IMR-90 (cell line): ENCODE measurements at regions not wholly inside any gene's neighbourhood (a gene's known extent, or its start where the extent isn't known, plus 50 kb on each side); places are given as distances from the start of the nearest gene placed in this dataset.

Source experiments
- ATAC-seq: fragments of 200-7000 bp; cut with Tn5 transposase; 2 replicates; pipeline ENCODE4 v1.9.1; 2020; ENCODE audit warnings: low read depth, mild to moderate bottlenecking, moderate library complexity
- BruUV-seq: library from RNA; stranded (reverse); fragments of 400-500 nt; replicated peaks from 2 replicates; lab custom pipeline; 2021; lab: Mats Ljungman, UMichigan
- CTCF ChIA-PET: fragments of 300-600 bp; formaldehyde crosslinking; extraction: SDS; loops from one replicate; lab custom pipeline; 2021; ENCODE audit warnings: antibody characterized with exemption; lab: Yijun Ruan, JAX
- POLR2A ChIA-PET: fragments of 300-600 bp; sonication (Branson Sonifier 250); formaldehyde crosslinking; loops from one replicate; lab custom pipeline; 2022; ENCODE audit warnings: antibody characterized with exemption; ENCODE audit not compliant: unreplicated experiment; lab: Charles Lee
- DNase-seq: peaks from one replicate; pipeline ENCODE4 v3.0.0; 2013
- H2AFZ ChIP-seq: replicated peaks from 2 replicates; pipeline ENCODE3; 2013; ENCODE audit warnings: low read length, mild to moderate bottlenecking; ENCODE audit not compliant: poor library complexity
- H2AK5ac ChIP-seq: 2 replicates; pipeline ENCODE4 v1.6.1; 2013; ENCODE audit warnings: low read depth, low read length, inconsistent platforms
- H2AK9ac ChIP-seq: replicated peaks from 2 replicates; pipeline ENCODE3; 2013; ENCODE audit warnings: mild to moderate bottlenecking, low read depth, low read length, moderate library complexity; ENCODE audit not compliant: poor library complexity
- H2BK120ac ChIP-seq: 2 replicates; pipeline ENCODE4 v1.6.1; 2013; ENCODE audit warnings: low read depth, low read length, inconsistent platforms
- H2BK15ac ChIP-seq: 3 replicates; pipeline ENCODE4 v1.6.1; 2013; ENCODE audit warnings: low read depth, low read length, inconsistent platforms
- H2BK20ac ChIP-seq: 2 replicates; pipeline ENCODE4 v1.6.1; 2013; ENCODE audit warnings: low read depth, mild to moderate bottlenecking, inconsistent platforms, low read length, moderate library complexity
- H2BK5ac ChIP-seq: 2 replicates; pipeline ENCODE4 v1.6.1; 2013; ENCODE audit warnings: mild to moderate bottlenecking, low read depth, low read length, inconsistent platforms; ENCODE audit not compliant: poor library complexity, severe bottlenecking
- H3K14ac ChIP-seq: replicated peaks from 2 replicates; pipeline ENCODE4 v1.6.1; 2013; ENCODE audit warnings: low read depth, low read length, inconsistent platforms
- H3K18ac ChIP-seq: 2 replicates; pipeline ENCODE4 v1.6.1; 2013; ENCODE audit warnings: low read depth, low read length, control low read depth
- H3K23ac ChIP-seq: 2 replicates; pipeline ENCODE4 v1.6.1; 2013; ENCODE audit warnings: low read depth, low read length, inconsistent platforms
- H3K27ac ChIP-seq: 2 replicates; pipeline ENCODE4 v1.5.1; 2013; ENCODE audit warnings: mild to moderate bottlenecking, control low read depth, low read length; ENCODE audit not compliant: insufficient read depth
- H3K27me3 ChIP-seq: 2 replicates; pipeline ENCODE4 v1.6.1; 2013; ENCODE audit warnings: low read length; ENCODE audit not compliant: control insufficient read depth, insufficient read depth
- H3K36me3 ChIP-seq: 2 replicates; pipeline ENCODE4 v1.6.1; 2013; ENCODE audit warnings: low read length, mixed read lengths; ENCODE audit not compliant: control insufficient read depth, insufficient read depth
- H3K4ac ChIP-seq: 2 replicates; pipeline ENCODE4 v1.6.1; 2013; ENCODE audit warnings: low read depth, low read length, inconsistent platforms
- H3K4me1 ChIP-seq: 2 replicates; pipeline ENCODE4 v1.6.1; 2013; ENCODE audit warnings: low read length, mixed read lengths; ENCODE audit not compliant: control insufficient read depth, insufficient read depth
- H3K4me2 ChIP-seq: 2 replicates; pipeline ENCODE4 v1.6.1; 2013; ENCODE audit warnings: low read depth, mild to moderate bottlenecking, control low read depth, low read length, moderate library complexity
- H3K4me3 ChIP-seq: 2 replicates; pipeline ENCODE4 v1.5.1; 2013; ENCODE audit warnings: low read depth, mild to moderate bottlenecking, control low read depth, low read length, moderate library complexity; ENCODE audit not compliant: insufficient read depth
- H3K56ac ChIP-seq: 2 replicates; pipeline ENCODE4 v1.6.1; 2013; ENCODE audit warnings: low read length, inconsistent platforms; ENCODE audit not compliant: insufficient read depth; ENCODE audit errors: extremely low read depth
- H3K79me1 ChIP-seq, 2 experiments: 2 replicates each; pipeline ENCODE4 v1.6.1; 2013; ENCODE audit warnings: low read length in 2 of 2, inconsistent platforms in 1 of 2, low read depth in 1 of 2
- H3K9ac ChIP-seq: 2 replicates; pipeline ENCODE4 v1.6.1; 2013; ENCODE audit warnings: low read depth, low read length, control low read depth
- H3K9me1 ChIP-seq: 2 replicates; pipeline ENCODE4 v1.6.1; 2013; ENCODE audit warnings: low read length, inconsistent platforms; ENCODE audit not compliant: insufficient read depth
- H3K9me3 ChIP-seq: 2 replicates; pipeline ENCODE4 v1.6.1; 2013; ENCODE audit warnings: low read length; ENCODE audit not compliant: control insufficient read depth, insufficient read depth
- H4K20me1 ChIP-seq: 2 replicates; pipeline ENCODE4 v1.6.1; 2013; ENCODE audit warnings: low read length, inconsistent platforms; ENCODE audit not compliant: insufficient read depth
- H4K5ac ChIP-seq: 2 replicates; pipeline ENCODE4 v1.6.1; 2013; ENCODE audit warnings: mild to moderate bottlenecking, low read depth, low read length, control low read depth
- H4K8ac ChIP-seq, 2 experiments: 2 replicates each; pipeline ENCODE4 v1.6.1; 2013; ENCODE audit warnings: low read depth in 2 of 2, low read length in 2 of 2, control low read depth in 1 of 2, inconsistent platforms in 1 of 2
- H4K91ac ChIP-seq: 2 replicates; pipeline ENCODE4 v1.6.1; 2013; ENCODE audit warnings: low read depth, low read length, inconsistent platforms; ENCODE audit not compliant: insufficient read depth
- MAFK ChIP-seq: IDR thresholded peaks from 2 replicates; pipeline ENCODE4 v1.6.1; 2012; ENCODE audit warnings: low read depth, low read length, improper control_type of control experiment
- RAD21 ChIP-seq: IDR thresholded peaks from 2 replicates; pipeline ENCODE4 v1.6.1; 2012; ENCODE audit warnings: low read length, improper control_type of control experiment
- RFX5 ChIP-seq: IDR thresholded peaks from 2 replicates; pipeline ENCODE4 v1.8.0; 2012; ENCODE audit warnings: low read depth, mild to moderate bottlenecking, low read length, moderate library complexity
- WGBS, 2 experiments: methylation state at CpG; one replicate each; pipeline versions ENCODE4 v1.1.5 to v1.1.7; 2013; ENCODE audit warnings: missing lambda C conversion rate in 2 of 2; ENCODE audit not compliant: insufficient read length in 1 of 2; ENCODE audit errors: extremely low coverage in 2 of 2; 5-methylcytosine and 5-hydroxymethylcytosine counted together
- dilution Hi-C: fragments of 300-500 bp; cut with HindIII; formaldehyde crosslinking; loops from one replicate; pipeline ENCODE4 v1.14.3; 2018; ENCODE audit warnings: low sequenced_read_pairs; ENCODE audit not compliant: unreplicated experiment
- in situ Hi-C: fragments of 300-500 bp; cut with MboI; formaldehyde crosslinking; loops from 3 replicates; pipeline ENCODE4 v1.14.3; 2019; ENCODE audit warnings: low sequenced_read_pairs, inconsistent platforms, mixed read lengths
- intact Hi-C: fragments of 100-400 bp; cut with micrococcal nuclease; formaldehyde crosslinking; loops from 2 replicates; pipeline ENCODE4 v1.10.0; 2022

DNA sequence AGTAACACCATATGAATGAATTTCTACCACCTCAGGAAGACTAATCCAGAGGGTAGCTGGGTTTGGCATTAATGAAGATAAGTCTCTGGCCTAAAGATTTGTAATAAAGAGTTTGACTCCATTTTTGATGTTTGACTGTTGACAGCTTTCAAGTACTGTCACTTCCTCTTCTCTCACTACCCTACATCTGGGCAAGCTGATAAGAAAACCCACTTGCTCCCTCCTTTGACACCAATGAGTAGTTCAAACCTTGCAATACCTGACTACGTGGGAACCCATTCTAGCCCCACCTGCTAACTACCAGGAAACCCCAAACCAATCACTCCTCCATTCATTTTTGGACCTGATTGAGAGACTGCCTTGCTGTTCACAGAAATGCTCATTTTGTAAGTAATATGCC is 621.5 kb downstream of the TENT5A start:
- no peak overlapping the region for H3K4me3 ChIP-seq
- H3K14ac ChIP-seq, result no peak overlapping the region
- no peak overlapping the region for H3K4ac ChIP-seq
- H3K9me1 ChIP-seq, result no peaks in the 10 kb centered on the region
- H3K4me2 ChIP-seq, result no peak overlapping the region
- H3K79me1 ChIP-seq, result no peaks in the 10 kb centered on the region
- no CpG with 5 or more reads among the region's 1 CpG for WGBS, 2 experiments
- POLR2A ChIA-PET, result no interaction called here
- H2AK5ac ChIP-seq, result no peak overlapping the region
- no peaks in the 10 kb centered on the region for H3K9me3 ChIP-seq
- in situ Hi-C loops, result no loop called here
- H2BK20ac ChIP-seq, result no peak overlapping the region
- no peak overlapping the region for H3K18ac ChIP-seq
- H2BK5ac ChIP-seq, result no peak overlapping the region
- H2AFZ ChIP-seq, result no peak overlapping the region
- no peak for ATAC-seq
- H2BK120ac ChIP-seq, result no peak overlapping the region
- no peak overlapping the region for H4K91ac ChIP-seq
- dilution Hi-C loops, result no loop called here
- H3K9ac ChIP-seq, result no peak overlapping the region
- H3K4me1 ChIP-seq, result no peaks in the 10 kb centered on the region
- no peak overlapping the region for H3K56ac ChIP-seq
- intact Hi-C loops, result no loop called here
- H4K5ac ChIP-seq, result no peak overlapping the region
- no TSS peak for BruUV-seq
- no peak overlapping the region for H2AK9ac ChIP-seq
- no peak for DNase-seq
- no peak overlapping the region for H3K27ac ChIP-seq
- H4K20me1 ChIP-seq, result no peaks in the 10 kb centered on the region
- no peaks in the 10 kb centered on the region for H3K36me3 ChIP-seq
- H2BK15ac ChIP-seq, result no peak overlapping the region
- CTCF ChIA-PET, result no interaction called here
- H4K8ac ChIP-seq, result no peak overlapping the region
- H3K27me3 ChIP-seq, result no peaks in the 10 kb centered on the region
- TF ChIP-seq RAD21 (no peak), RFX5 (no peak), MAFK (no peak)
- H3K23ac ChIP-seq, result no peak overlapping the region
